Upper lobe of left lung (tissue), 4 donors: ENCODE measurements at regions not wholly inside any gene's neighbourhood (a gene's known extent, or its start where the extent isn't known, plus 50 kb on each side); places are given as distances from the start of the nearest gene placed in this dataset.

Source experiments
- CTCF ChIP-seq, 6 experiments: fragments of 450-650 bp in 4 of 6; fragments of 200-600 bp in 2 of 6; sonication (generic) in 2 of 6; IDR thresholded peaks; one replicate each; pipeline ENCODE4 v1.5.1; 2016 to 2019; ENCODE audit warnings: antibody characterized with exemption in 6 of 6
- EP300 ChIP-seq, 4 donors: sonication (generic); formaldehyde crosslinking; IDR thresholded peaks; one replicate each; pipeline ENCODE4 v1.5.1; 2017; ENCODE audit warnings: antibody characterized with exemption in 4 of 4, control low read depth in 2 of 4
- POLR2A ChIP-seq, 4 donors: fragments of 450-650 bp; IDR thresholded peaks; one replicate each; pipeline ENCODE4 v1.5.1; 2016 to 2017; ENCODE audit warnings: antibody characterized with exemption in 4 of 4, mild to moderate bottlenecking in 2 of 4
- POLR2AphosphoS5 ChIP-seq, 2 donors: sonication (generic); formaldehyde crosslinking; IDR thresholded peaks; one replicate each; pipeline ENCODE4 v1.5.1; 2017; ENCODE audit warnings: antibody characterized with exemption in 2 of 2

GRCh38 chr13:64347664-64348063 is 2882.5 kb downstream of the PCDH9 start:
- no peak for TF ChIP-seq EP300 (IDR thresholded peaks at IDR 0.05)
- TF ChIP-seq CTCF (IDR thresholded peaks at IDR 0.05): no peak
- TF ChIP-seq POLR2A (IDR thresholded peaks at IDR 0.05): no peak
- TF ChIP-seq POLR2AphosphoS5 (IDR thresholded peaks at IDR 0.05): no peak
